Heart left ventricle (tissue), 16 donors: ENCODE measurements at regions not wholly inside any gene's neighbourhood (a gene's known extent, or its start where the extent isn't known, plus 50 kb on each side); places are given as distances from the start of the nearest gene placed in this dataset.
"Not testable (repeated sequence)": the region's sequence is repeated elsewhere in the genome, so short reads cannot be mapped to it uniquely, and the experiment has no call there.

Source experiments
- ATAC-seq, 4 donors: fragments of 200-7000 bp; cut with Tn5 transposase; one replicate each; pipeline ENCODE4 v1.9.1; 2020 to 2022; ENCODE audit warnings: moderate library complexity in 4 of 4, mild to moderate bottlenecking in 3 of 4, moderate number of reproducible peaks in 1 of 4
- DNase-seq, 5 donors: peaks; one replicate each; pipeline ENCODE4 v3.0.0-alpha.2; 2020
- H3K27ac ChIP-seq, 12 donors: fragments of 200-600 bp; sonication (generic) in 4 of 12; one replicate each; pipeline versions ENCODE4 v1.5.0 to v1.8.0; 2016 to 2022; ENCODE audit warnings: mild to moderate bottlenecking in 2 of 12
- H3K27me3 ChIP-seq, 9 donors: fragments of 200-600 bp; sonication (generic) in 2 of 9; one replicate each; pipeline versions ENCODE4 v1.5.1 to v1.8.0; 2016 to 2022; ENCODE audit warnings: mild to moderate bottlenecking in 3 of 9
- H3K36me3 ChIP-seq, 9 donors: fragments of 200-600 bp; sonication (generic) in 2 of 9; one replicate each; pipeline versions ENCODE4 v1.5.0 to v1.8.0; 2018 to 2022; ENCODE audit warnings: mild to moderate bottlenecking in 2 of 9
- H3K4me1 ChIP-seq, 12 donors: fragments of 200-600 bp; sonication (generic) in 4 of 12; one replicate each; pipeline versions ENCODE4 v1.5.0 to v1.8.0; 2016 to 2022; ENCODE audit warnings: mild to moderate bottlenecking in 3 of 12
- H3K4me3 ChIP-seq, 12 donors: fragments of 200-600 bp; sonication (generic) in 4 of 12; one replicate each; pipeline versions ENCODE4 v1.5.0 to v1.8.0; 2017 to 2022; ENCODE audit warnings: mild to moderate bottlenecking in 9 of 12, moderate library complexity in 4 of 12
- H3K9me3 ChIP-seq, 12 donors: fragments of 200-600 bp; sonication (generic) in 4 of 12; one replicate each; pipeline versions ENCODE4 v1.5.0 to v1.8.0; 2016 to 2022; ENCODE audit warnings: mild to moderate bottlenecking in 1 of 12
- POLR2A ChIP-seq, 2 donors: fragments of 450-650 bp; IDR thresholded peaks; one replicate each; pipeline ENCODE4 v1.6.1; 2017; ENCODE audit warnings: antibody characterized with exemption in 2 of 2, mild to moderate bottlenecking in 2 of 2, moderate library complexity in 2 of 2
- WGBS, 4 donors: extraction: QIAGEN DNeasy Blood & Tissue Kit in 2 of 4; methylation state at CpG; one replicate each; pipeline versions ENCODE4 v1.1.5 to v1.1.7; 2013 to 2018; 5-methylcytosine and 5-hydroxymethylcytosine counted together
- intact Hi-C, 10 donors: fragments of 100-400 bp; cut with DNase I; formaldehyde crosslinking; loops; one replicate each; pipeline versions ENCODE4 v1.11.1 to v1.14.2; 2022
- TF ChIP-seq, protein P1 (sequence below), 12 donors: fragments of 200-600 bp; sonication (generic) in 4 of 12; IDR thresholded peaks; one replicate each; pipeline versions ENCODE4 v1.5.0 to v1.8.0; 2018 to 2022; ENCODE audit warnings: antibody characterized with exemption in 12 of 12, mild to moderate bottlenecking in 5 of 12
- donor health status: ischemic (EF 13 %, LVEDD 7.1; RV severe dilation, severe dysfunction).
- donor health status: healthy with polysubstance abuse.
- donor health status: DM: no; HTN: yes; CAD: no.
- donor health status: DM: no; HTN: no; CAD: no.
- donor health status: ischemic (EF 25% LVEDD 6.9; RV normal size, moderate dysfunction).
- donor health status: ischemic (EF 25% LVEDD 5.7; RV mildly dilated, moderate dysfunction).
- donor health status: healthy.
- donor health status: DM: yes; HTN: yes; CAD: no.
- donor health status: ischemic (EF 35%, LVEDD 5.7; RV mildly dilated, moderate dysfunction).
- donor health status: nonischemic (EF 11% LVEDD 7.7; RV severe dilation, severe dysfunction).
- donor health status: DM: yes; HTN: yes; CAD: no.
- donor health status: PGD.
- donor health status: ischemic (EF 29% LVEDD 5.4; RV normal size, mild dysfunction).
- donor health status: nonischemic (EF 23%, LVEDD 6.1; RV moderate dilation, normal function).

DNA sequence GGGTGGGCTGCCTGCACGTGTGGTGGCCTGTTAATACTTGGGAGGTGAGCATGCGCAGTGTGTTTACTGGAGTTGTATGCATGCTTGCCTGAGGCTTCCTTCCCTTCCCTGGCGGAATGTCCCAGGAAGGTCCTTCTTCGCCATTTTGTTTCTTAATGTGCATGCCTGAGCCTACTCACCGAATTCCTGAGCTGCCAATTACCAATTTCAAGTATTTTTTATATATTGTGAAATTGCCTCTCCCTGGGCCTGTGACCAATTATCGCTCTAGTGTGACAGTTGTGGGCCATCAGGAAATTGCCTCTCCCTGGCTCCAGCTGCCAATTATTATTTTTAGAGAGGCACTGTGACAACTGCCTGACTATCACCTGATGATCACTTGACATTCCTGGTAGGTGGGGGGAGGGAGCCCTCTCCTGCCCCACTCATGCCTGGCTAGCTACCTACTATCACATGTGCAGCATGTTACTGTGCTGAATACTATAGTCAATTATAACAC is 70.0 kb downstream of the FAM50B start:
- H3K27ac ChIP-seq = peak overlapping the region; percentile 24 to 81 (median 68)
- 54 to 71% (median 66%) methylated on average over 6 of the region's 6 CpGs for WGBS, 4 donors
- TF ChIP-seq POLR2A (IDR thresholded peaks at IDR 0.05) = no peak
- TF ChIP-seq, protein P1, sequence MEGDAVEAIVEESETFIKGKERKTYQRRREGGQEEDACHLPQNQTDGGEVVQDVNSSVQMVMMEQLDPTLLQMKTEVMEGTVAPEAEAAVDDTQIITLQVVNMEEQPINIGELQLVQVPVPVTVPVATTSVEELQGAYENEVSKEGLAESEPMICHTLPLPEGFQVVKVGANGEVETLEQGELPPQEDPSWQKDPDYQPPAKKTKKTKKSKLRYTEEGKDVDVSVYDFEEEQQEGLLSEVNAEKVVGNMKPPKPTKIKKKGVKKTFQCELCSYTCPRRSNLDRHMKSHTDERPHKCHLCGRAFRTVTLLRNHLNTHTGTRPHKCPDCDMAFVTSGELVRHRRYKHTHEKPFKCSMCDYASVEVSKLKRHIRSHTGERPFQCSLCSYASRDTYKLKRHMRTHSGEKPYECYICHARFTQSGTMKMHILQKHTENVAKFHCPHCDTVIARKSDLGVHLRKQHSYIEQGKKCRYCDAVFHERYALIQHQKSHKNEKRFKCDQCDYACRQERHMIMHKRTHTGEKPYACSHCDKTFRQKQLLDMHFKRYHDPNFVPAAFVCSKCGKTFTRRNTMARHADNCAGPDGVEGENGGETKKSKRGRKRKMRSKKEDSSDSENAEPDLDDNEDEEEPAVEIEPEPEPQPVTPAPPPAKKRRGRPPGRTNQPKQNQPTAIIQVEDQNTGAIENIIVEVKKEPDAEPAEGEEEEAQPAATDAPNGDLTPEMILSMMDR (IDR thresholded peaks at IDR 0.05) = no peak
- peaks cover 2 to 19% (median 5%) of the 10 kb centered on the region in 12 donors for H3K4me1 ChIP-seq
- peak in 4 of 5 donors; percentile 44 to 75 (median 60) for DNase-seq
- H3K36me3 ChIP-seq = no peaks in the 10 kb centered on the region
- no peak overlapping the region for H3K4me3 ChIP-seq
- no peaks in the 10 kb centered on the region for H3K27me3 ChIP-seq
- no peaks in the 10 kb centered on the region for H3K9me3 ChIP-seq
- ATAC-seq = peak; percentile 87 to 96 (median 91)
- intact Hi-C loops = no loop called here

DNA sequence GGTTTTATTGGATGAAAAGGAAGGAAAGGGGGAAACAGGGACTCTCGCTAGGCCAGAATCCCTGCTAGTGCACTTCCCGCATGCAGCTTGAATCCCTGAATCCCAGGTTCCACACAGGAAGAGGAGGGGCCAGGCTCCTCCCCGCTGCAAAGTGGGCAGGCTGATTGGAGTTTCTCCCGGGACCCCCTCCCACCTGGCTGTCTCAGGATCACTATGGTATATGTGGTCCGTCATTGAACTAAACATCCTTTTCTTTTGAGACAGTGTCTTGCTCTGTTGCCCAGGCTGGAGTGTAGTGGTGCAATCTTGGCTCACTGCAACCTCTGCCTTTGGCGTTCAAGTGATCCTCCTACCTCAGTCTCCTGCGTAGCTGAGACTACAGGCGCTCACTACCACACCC is 70.7 kb downstream of the FAM50B start:
- Histone ChIP-seq H3K27me3 (no peaks in the 10 kb centered on the region), H3K4me1 (peaks cover 0 to 18% (median 6%) of the 10 kb centered on the region in 12 donors), H3K9me3 (no peaks in the 10 kb centered on the region), H3K36me3 (no peaks in the 10 kb centered on the region), H3K27ac (peak overlapping the region in 9 of 12 donors; percentile 49 to 81 (median 68)), H3K4me3 (no peak overlapping the region)
- ATAC-seq (no peak), DNase-seq (no peak)
- TF ChIP-seq POLR2A (IDR thresholded peaks at IDR 0.05) = no peak
- TF ChIP-seq, protein P1 (IDR thresholded peaks at IDR 0.05) = no peak
- intact Hi-C loops = no loop called here
- 88 to 92% (median 90%) methylated on average over 8 of the region's 8 CpGs for WGBS, 4 donors

DNA sequence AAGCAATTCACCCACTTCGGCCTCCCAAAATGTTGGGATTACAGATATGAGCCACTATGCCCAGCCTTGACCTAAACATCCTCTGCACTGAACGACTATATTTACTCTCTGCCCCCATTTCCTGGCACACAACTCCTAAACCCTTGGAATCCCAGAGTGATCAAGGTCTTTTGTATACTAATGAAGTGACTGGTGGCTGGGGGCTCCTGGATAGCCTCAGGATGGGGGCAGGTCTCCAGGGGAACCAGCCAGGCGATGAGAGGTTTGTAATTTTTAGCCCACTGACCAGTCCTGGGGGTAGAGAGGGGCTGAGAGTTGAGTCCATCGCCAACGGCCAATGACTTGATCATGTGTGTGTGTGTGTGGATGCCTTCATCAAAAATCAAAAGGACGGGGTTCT is 71.1 kb downstream of the FAM50B start:
- Histone ChIP-seq H3K4me1 (peaks cover 0 to 23% (median 8%) of the 10 kb centered on the region in 12 donors), H3K27ac (peak overlapping the region in 3 of 12 donors; percentile 67 to 81 (median 81)), H3K9me3 (no peaks in the 10 kb centered on the region), H3K36me3 (no peaks in the 10 kb centered on the region), H3K27me3 (no peaks in the 10 kb centered on the region), H3K4me3 (no peak overlapping the region)
- no peak for TF ChIP-seq POLR2A (IDR thresholded peaks at IDR 0.05)
- TF ChIP-seq, protein P1 (IDR thresholded peaks at IDR 0.05) = no peak
- no peak for ATAC-seq
- 86 to 89% (median 88%) methylated on average over 6 of the region's 6 CpGs for WGBS, 4 donors
- intact Hi-C loops = no loop called here
- no peak for DNase-seq

- WGBS, 4 donors = 87 to 100% (median 98%) methylated on average over 2 of the region's 2 CpGs
- Histone ChIP-seq H3K27me3 (no peaks in the 10 kb centered on the region), H3K4me3 (no peak overlapping the region), H3K4me1 (peaks cover 0 to 32% (median 9%) of the 10 kb centered on the region in 12 donors), H3K9me3 (no peaks in the 10 kb centered on the region), H3K36me3 (no peaks in the 10 kb centered on the region), H3K27ac (no peak overlapping the region)
- DNase-seq (no peak), ATAC-seq (no peak)
- no peak for TF ChIP-seq POLR2A (IDR thresholded peaks at IDR 0.05)
- TF ChIP-seq, protein P1 (IDR thresholded peaks at IDR 0.05) = no peak
- intact Hi-C loops = no loop called here
Measured at GRCh38 chr6:3921663-3922062, 72.5 kb downstream of the FAM50B start.

- H3K36me3 ChIP-seq, H3K9me3 ChIP-seq, intact Hi-C loops, ATAC-seq, H3K4me3 ChIP-seq, DNase-seq, H3K27ac ChIP-seq, H3K27me3 ChIP-seq: not testable (repeated sequence)
- peaks cover 0 to 32% (median 9%) of the 10 kb centered on the region in 12 donors for H3K4me1 ChIP-seq
- 93 to 98% (median 97%) methylated on average over 7 of the region's 7 CpGs for WGBS, 4 donors
Measured at GRCh38 chr6:3922619-3923018, 73.4 kb downstream of the FAM50B start.

DNA sequence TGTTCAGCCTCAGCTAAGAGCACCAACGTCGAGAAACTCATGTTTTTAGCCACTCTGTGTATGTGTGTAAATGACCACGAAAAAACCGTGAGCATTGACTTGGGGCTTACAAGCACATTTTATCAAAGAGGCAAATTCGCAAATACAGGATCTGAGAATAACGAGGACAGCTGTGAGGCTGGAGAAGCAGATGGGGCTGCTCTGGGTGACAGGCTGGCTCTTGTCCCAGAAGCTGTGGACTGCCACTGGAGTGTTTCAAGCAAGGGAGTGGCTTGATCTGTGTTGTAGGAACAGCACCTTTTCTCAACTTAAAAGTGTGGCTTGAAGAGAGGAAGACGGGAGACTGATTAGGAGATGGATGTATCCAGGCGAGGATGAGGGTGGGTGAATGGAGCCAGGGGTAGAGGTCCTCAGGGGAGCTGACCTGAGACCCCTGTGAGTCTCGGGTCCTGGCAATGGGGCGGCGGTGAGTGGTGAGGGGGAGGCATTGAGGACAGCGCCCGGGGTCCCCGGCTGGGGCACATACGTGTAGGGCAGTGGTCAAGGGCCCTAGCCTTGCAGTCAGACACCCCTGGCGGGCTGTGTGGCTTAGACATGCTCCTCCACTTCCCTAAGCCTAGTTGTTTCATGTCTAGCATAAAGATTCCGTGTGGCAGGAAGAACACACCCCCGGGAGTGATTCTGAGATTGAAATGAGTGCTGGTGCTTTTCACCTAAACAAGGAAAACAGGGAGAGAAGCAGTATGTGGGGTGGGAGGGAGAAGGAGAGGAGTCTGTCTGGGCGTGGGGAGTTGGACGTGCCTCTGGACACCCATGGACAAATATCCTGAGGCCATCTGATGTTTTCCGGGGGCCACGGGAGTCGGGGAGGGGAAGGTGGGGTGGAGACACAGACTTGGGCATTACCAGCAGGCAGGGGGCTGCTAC is 76.3 kb downstream of the FAM50B start:
- H3K27me3 ChIP-seq, H3K9me3 ChIP-seq, H3K36me3 ChIP-seq: not testable (repeated sequence)
- peak overlapping the region in 11 of 12 donors; percentile 33 to 70 (median 55) for H3K27ac ChIP-seq
- intact Hi-C loops = loop anchor here in 1 of 10 donors (5.0 kb wide), 1 partner anchor 38 kb away; no protein-coding TSS in a partner anchor
- WGBS, 4 donors = 34 to 44% (median 40%) methylated on average over 22 to 23 of the region's 23 CpGs
- peaks cover 0 to 33% (median 9%) of the 10 kb centered on the region in 12 donors for H3K4me1 ChIP-seq
- peak overlapping the region in 7 of 12 donors; percentile 8 to 40 (median 26) for H3K4me3 ChIP-seq
- ATAC-seq (peak; percentile 83 to 91 (median 87)), DNase-seq (peak in 4 of 5 donors; percentile 68 to 85 (median 77))
